ENCODE measurements at regions not wholly inside any gene's neighbourhood (a gene's known extent, or its start where the extent isn't known, plus 50 kb on each side); places are given as distances from the start of the nearest gene placed in this dataset.

GRCh38 chr4:181755846-181756245 lies 487.4 kb upstream of the TENM3 start:
- TF ChIP-seq MTA3 (IDR thresholded peaks at IDR 0.05; ENCODE audit: borderline replicate concordance, low read length): no peak
- TF ChIP-seq POLR2A (IDR thresholded peaks at IDR 0.05; ENCODE audit: low read depth, low read length): no peak
- TF ChIP-seq SMC3 (IDR thresholded peaks at IDR 0.05; ENCODE audit: borderline replicate concordance, low read length): no peak
- no peak for TF ChIP-seq ZBTB33 (IDR thresholded peaks at IDR 0.05)

Data from GM12878 (cell line).